CD14-positive monocyte (primary cell): ENCODE measurements at regions not wholly inside any gene's neighbourhood (a gene's known extent, or its start where the extent isn't known, plus 50 kb on each side); places are given as distances from the start of the nearest gene placed in this dataset.

Source experiments
- DNase-seq, 3 donors: peaks; one replicate each; pipeline ENCODE4 v3.0.0-alpha.2; 2011 to 2022
- H2AFZ ChIP-seq: 2 replicates; pipeline ENCODE4 v1.6.0; 2012; ENCODE audit warnings: mild to moderate bottlenecking, low read depth, low read length, inconsistent platforms; ENCODE audit not compliant: insufficient read depth, poor library complexity, severe bottlenecking
- H3K27ac ChIP-seq, 2 donors: 1 replicate in 1 of 2; 2 replicates in 1 of 2; pipeline ENCODE4 v1.5.1; 2012 to 2013; ENCODE audit warnings: low read length in 2 of 2, control low read depth in 1 of 2, inconsistent platforms in 1 of 2, low read depth in 1 of 2, mild to moderate bottlenecking in 1 of 2
- H3K27me3 ChIP-seq, 2 donors: one replicate each; pipeline versions ENCODE4 v1.6.0 to v1.6.1; 2011 to 2013; ENCODE audit warnings: low read length in 2 of 2; ENCODE audit not compliant: control insufficient read depth in 2 of 2, insufficient read depth in 2 of 2
- H3K36me3 ChIP-seq, 2 donors: replicated peaks in 1 of 2; 1 replicate in 1 of 2; 2 replicates in 1 of 2; pipeline versions ENCODE4 v1.5.1 to v1.6.1; 2012 to 2013; ENCODE audit warnings: low read length in 2 of 2, control low read depth in 1 of 2, inconsistent platforms in 1 of 2, mild to moderate bottlenecking in 1 of 2; ENCODE audit not compliant: insufficient read depth in 2 of 2, control insufficient read depth in 1 of 2
- H3K4me1 ChIP-seq, 2 donors: 1 replicate in 1 of 2; 2 replicates in 1 of 2; pipeline versions ENCODE4 v1.5.1 to v1.6.1; 2012 to 2013; ENCODE audit warnings: low read length in 2 of 2, control low read depth in 1 of 2, inconsistent platforms in 1 of 2, mild to moderate bottlenecking in 1 of 2, moderate library complexity in 1 of 2; ENCODE audit not compliant: insufficient read depth in 2 of 2, control insufficient read depth in 1 of 2
- H3K4me2 ChIP-seq: replicated peaks from 2 replicates; pipeline ENCODE3; 2012; ENCODE audit warnings: low read length, moderate library complexity, mild to moderate bottlenecking; ENCODE audit not compliant: poor library complexity, severe bottlenecking; ENCODE audit errors: extremely low read depth
- H3K4me3 ChIP-seq, 3 experiments: fragments of 200-600 bp in 1 of 3; sonication (generic) in 1 of 3; replicated peaks in 1 of 3; 1 replicate in 2 of 3; 2 replicates in 1 of 3; pipeline ENCODE4 v1.5.1; 2011 to 2013; ENCODE audit warnings: low read length in 3 of 3, mild to moderate bottlenecking in 3 of 3, control low read depth in 2 of 3, low read depth in 2 of 3, inconsistent platforms in 1 of 3, moderate library complexity in 1 of 3
- H3K79me2 ChIP-seq: 2 replicates; pipeline ENCODE4 v1.6.0; 2012; ENCODE audit warnings: mild to moderate bottlenecking, control low read depth, inconsistent platforms, low read length, moderate library complexity; ENCODE audit not compliant: insufficient read depth
- H3K9ac ChIP-seq: 2 replicates; pipeline ENCODE4 v1.6.0; 2017; ENCODE audit warnings: low read length, mild to moderate bottlenecking; ENCODE audit not compliant: insufficient read depth, poor library complexity, severe bottlenecking
- H3K9me3 ChIP-seq, 2 donors: replicated peaks in 1 of 2; 1 replicate in 1 of 2; 2 replicates in 1 of 2; pipeline versions ENCODE4 v1.5.1 to v1.6.1; 2012 to 2013; ENCODE audit warnings: low read length in 2 of 2, control low read depth in 1 of 2; ENCODE audit not compliant: control insufficient read depth in 1 of 2, insufficient read depth in 1 of 2
- H4K20me1 ChIP-seq: 2 replicates; pipeline ENCODE4 v1.6.0; 2012; ENCODE audit warnings: mild to moderate bottlenecking, low read length, control low read depth, moderate library complexity; ENCODE audit not compliant: insufficient read depth
- H3K27ac Mint-ChIP-seq, 7 donors: one replicate each; pipeline ENCODE4 v1.8.0; 2020; ENCODE audit warnings: mild to moderate bottlenecking in 7 of 7, mixed read lengths in 7 of 7, moderate library complexity in 6 of 7, inconsistent platforms in 2 of 7
- H3K27me3 Mint-ChIP-seq, 3 donors: one replicate each; pipeline ENCODE4 v1.8.0; 2021 to 2022; ENCODE audit warnings: low read depth in 3 of 3, mild to moderate bottlenecking in 3 of 3, mixed read lengths in 3 of 3, moderate library complexity in 3 of 3, inconsistent platforms in 1 of 3
- H3K36me3 Mint-ChIP-seq, 2 donors: one replicate each; pipeline ENCODE4 v1.8.0; 2020; ENCODE audit warnings: mixed read lengths in 2 of 2, inconsistent platforms in 1 of 2, mild to moderate bottlenecking in 1 of 2
- H3K4me1 Mint-ChIP-seq: one replicate; pipeline ENCODE4 v1.8.0; 2020; ENCODE audit warnings: mild to moderate bottlenecking, mixed read lengths
- H3K4me3 Mint-ChIP-seq, 2 donors: one replicate each; pipeline ENCODE4 v1.8.0; 2020; ENCODE audit warnings: mild to moderate bottlenecking in 2 of 2, mixed read lengths in 2 of 2, moderate library complexity in 1 of 2
- H3K9me3 Mint-ChIP-seq, 7 donors: one replicate each; pipeline ENCODE4 v1.8.0; 2020 to 2022; ENCODE audit warnings: mixed read lengths in 7 of 7, mild to moderate bottlenecking in 6 of 7, moderate library complexity in 6 of 7, inconsistent platforms in 2 of 7
- WGBS: methylation state at CpG from one replicate; pipeline ENCODE4 v1.1.5; 2013; ENCODE audit warnings: missing lambda C conversion rate; ENCODE audit not compliant: insufficient coverage; 5-methylcytosine and 5-hydroxymethylcytosine counted together
- intact Hi-C, 2 donors: fragments of 100-400 bp; cut with micrococcal nuclease; formaldehyde crosslinking; loops; one replicate each; pipeline versions ENCODE4 v1.15.0 to v1.15.1; 2023
- TF ChIP-seq, protein P1 (sequence below): fragments of 200-600 bp; IDR thresholded peaks from one replicate; pipeline ENCODE4 v1.8.0; 2022; ENCODE audit warnings: antibody characterized with exemption, mild to moderate bottlenecking

GRCh38 chr18:41353777-41354528, 601.1 kb upstream of the PIK3C3 start:
- no peaks in the 10 kb centered on the region for H3K36me3 ChIP-seq
- H3K9ac ChIP-seq = no peak overlapping the region
- Mint-ChIP-seq H3K4me3 (no peak overlapping the region), H3K9me3 (peaks cover 0 to 8% (median 5%) of the 10 kb centered on the region in 7 donors), H3K4me1 (no peaks in the 10 kb centered on the region), H3K27me3 (no peaks in the 10 kb centered on the region), H3K27ac (no peak overlapping the region), H3K36me3 (no peaks in the 10 kb centered on the region)
- H3K79me2 ChIP-seq = no peaks in the 10 kb centered on the region
- no peak for DNase-seq
- H4K20me1 ChIP-seq = no peaks in the 10 kb centered on the region
- no peaks in the 10 kb centered on the region for H3K27me3 ChIP-seq
- H3K9me3 ChIP-seq = peaks cover 0 to 12% of the 10 kb centered on the region in 2 donors
- no peak overlapping the region for H3K4me2 ChIP-seq
- TF ChIP-seq, protein P1, sequence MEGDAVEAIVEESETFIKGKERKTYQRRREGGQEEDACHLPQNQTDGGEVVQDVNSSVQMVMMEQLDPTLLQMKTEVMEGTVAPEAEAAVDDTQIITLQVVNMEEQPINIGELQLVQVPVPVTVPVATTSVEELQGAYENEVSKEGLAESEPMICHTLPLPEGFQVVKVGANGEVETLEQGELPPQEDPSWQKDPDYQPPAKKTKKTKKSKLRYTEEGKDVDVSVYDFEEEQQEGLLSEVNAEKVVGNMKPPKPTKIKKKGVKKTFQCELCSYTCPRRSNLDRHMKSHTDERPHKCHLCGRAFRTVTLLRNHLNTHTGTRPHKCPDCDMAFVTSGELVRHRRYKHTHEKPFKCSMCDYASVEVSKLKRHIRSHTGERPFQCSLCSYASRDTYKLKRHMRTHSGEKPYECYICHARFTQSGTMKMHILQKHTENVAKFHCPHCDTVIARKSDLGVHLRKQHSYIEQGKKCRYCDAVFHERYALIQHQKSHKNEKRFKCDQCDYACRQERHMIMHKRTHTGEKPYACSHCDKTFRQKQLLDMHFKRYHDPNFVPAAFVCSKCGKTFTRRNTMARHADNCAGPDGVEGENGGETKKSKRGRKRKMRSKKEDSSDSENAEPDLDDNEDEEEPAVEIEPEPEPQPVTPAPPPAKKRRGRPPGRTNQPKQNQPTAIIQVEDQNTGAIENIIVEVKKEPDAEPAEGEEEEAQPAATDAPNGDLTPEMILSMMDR = no peak
- H2AFZ ChIP-seq = no peak overlapping the region
- intact Hi-C loops = no loop called here
- no peaks in the 10 kb centered on the region for H3K4me1 ChIP-seq
- H3K27ac ChIP-seq = no peak overlapping the region
- no CpG with 5 or more reads among the region's 3 CpGs for WGBS
- H3K4me3 ChIP-seq = no peak overlapping the region

GRCh38 chr18:41351430-41351829, 603.6 kb upstream of the PIK3C3 start:
- Histone ChIP-seq H2AFZ (no peak overlapping the region), H3K27me3 (no peaks in the 10 kb centered on the region), H3K79me2 (no peaks in the 10 kb centered on the region), H3K9me3 (no peaks in the 10 kb centered on the region), H3K9ac (no peak overlapping the region), H3K4me1 (no peaks in the 10 kb centered on the region), H3K27ac (no peak overlapping the region), H3K36me3 (no peaks in the 10 kb centered on the region), H4K20me1 (no peaks in the 10 kb centered on the region), H3K4me2 (no peak overlapping the region), H3K4me3 (no peak overlapping the region)
- no peaks in the 10 kb centered on the region for H3K27me3 Mint-ChIP-seq
- H3K27ac Mint-ChIP-seq = no peak overlapping the region
- DNase-seq = no peak
- intact Hi-C loops = no loop called here
- 78% methylated on average over 2 of the region's 3 CpGs for WGBS
- TF ChIP-seq, protein P1 = no peak
- no peaks in the 10 kb centered on the region for H3K4me1 Mint-ChIP-seq
- H3K9me3 Mint-ChIP-seq = peaks cover 0 to 3% (median 0%) of the 10 kb centered on the region in 7 donors
- H3K36me3 Mint-ChIP-seq = no peaks in the 10 kb centered on the region
- no peak overlapping the region for H3K4me3 Mint-ChIP-seq
